ENCODE measurements at regions not wholly inside any gene's neighbourhood (a gene's known extent, or its start where the extent isn't known, plus 50 kb on each side); places are given as distances from the start of the nearest gene placed in this dataset.

- TF ChIP-seq CTCF (IDR thresholded peaks at IDR 0.05), result no peak
- TF ChIP-seq EZH2 (IDR thresholded peaks at IDR 0.05), result no peak
Observed at GRCh38 chr11:95413021-95413420, 182.0 kb upstream of the SESN3 start.
